T47D (cell line): ENCODE measurements at regions not wholly inside any gene's neighbourhood (a gene's known extent, or its start where the extent isn't known, plus 50 kb on each side); places are given as distances from the start of the nearest gene placed in this dataset.

Experiments
- DNase-seq, 2 experiments: peaks; one replicate each; pipeline versions ENCODE4 v3.0.0 to v3.0.0-alpha.2; 2011 to 2012; ENCODE audit warnings: low read depth in 1 of 2, low spot score in 1 of 2
- JUND ChIP-seq: IDR thresholded peaks from 2 replicates; pipeline ENCODE4 v1.6.1; 2012; ENCODE audit warnings: low read depth
- in situ Hi-C: cut with HindIII; loops from 2 replicates; pipeline ENCODE4 v1.10.0; 2016; ENCODE audit warnings: low sequenced_read_pairs, low pct_unique_long_range_greater_than_20kb

DNA sequence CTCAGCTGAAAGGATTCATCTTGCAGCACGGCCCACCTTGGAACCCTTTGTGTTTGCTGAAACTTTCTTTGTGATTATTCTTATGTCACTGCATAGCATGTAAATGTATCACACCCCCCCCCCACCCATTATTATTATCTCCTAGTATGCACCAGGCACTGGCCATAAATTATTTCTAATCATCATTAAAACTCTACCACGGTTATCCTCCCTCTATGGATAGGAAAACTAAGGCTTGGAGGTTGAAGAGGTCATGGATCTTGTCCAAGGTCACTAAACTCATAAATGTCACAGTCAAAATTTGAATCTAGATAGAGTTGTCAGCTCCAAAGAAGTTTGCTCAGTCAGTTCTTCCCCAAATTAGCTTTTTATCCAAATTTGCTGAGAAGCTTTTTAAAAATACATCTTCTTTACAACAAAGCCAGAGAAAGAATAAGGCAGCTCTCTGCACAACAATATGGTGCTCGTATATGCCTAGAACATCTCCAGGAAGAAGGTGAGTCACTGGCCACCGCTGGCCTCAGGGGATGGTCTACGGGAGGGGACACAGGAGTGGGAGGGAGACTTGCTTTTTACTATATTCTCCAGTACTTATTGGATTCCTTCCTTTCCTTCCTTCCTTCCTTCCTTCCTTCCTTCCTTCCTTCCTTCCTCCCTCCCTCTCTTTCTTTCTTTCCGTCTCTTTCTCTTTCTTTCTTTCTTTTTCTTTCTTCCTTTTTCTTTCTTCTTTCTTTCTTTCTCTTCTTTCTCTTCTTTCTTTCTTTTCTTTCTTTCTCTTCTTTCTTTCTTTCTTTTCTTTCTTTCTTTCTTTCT lies 134.5 kb downstream of the VEGFA start:
- in situ Hi-C loops: no loop called here
- DNase-seq: no peak
- no peak for TF ChIP-seq JUND

DNA sequence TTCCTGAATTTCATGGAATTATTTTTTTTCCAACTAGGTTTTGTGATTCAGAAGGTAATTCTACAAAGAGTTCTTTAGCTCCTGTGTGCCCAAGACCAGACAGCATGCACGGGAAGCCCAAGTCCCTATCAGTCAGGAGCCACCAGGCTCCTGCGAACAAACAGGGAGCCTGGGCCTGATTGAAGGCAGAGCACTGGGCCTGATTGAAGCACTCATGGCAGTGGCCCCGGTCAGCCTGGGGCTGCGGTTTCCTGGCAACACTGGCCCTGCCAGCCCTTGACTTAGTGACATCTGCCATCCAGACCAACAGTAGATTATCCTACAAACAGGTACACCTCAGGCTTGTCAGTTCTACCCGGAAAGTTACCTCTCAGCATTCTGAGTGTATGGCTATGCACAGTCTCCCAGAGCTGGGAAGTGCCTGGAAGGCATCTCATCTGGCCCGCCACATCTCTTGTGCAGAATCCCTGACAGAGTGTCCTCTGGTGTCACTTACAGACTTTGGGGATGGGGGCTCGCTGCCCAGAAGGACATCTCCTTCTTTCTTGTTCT lies 133.8 kb downstream of the VEGFA start:
- no peak for DNase-seq
- in situ Hi-C loops: no loop called here
- TF ChIP-seq JUND: no peak

GRCh38 chr6:43901733-43902230 lies 131.8 kb downstream of the VEGFA start:
- in situ Hi-C loops: no loop called here
- no peak for DNase-seq
- no peak for TF ChIP-seq JUND

- TF ChIP-seq JUND: no peak
- in situ Hi-C loops: no loop called here
- no peak for DNase-seq
Observed at GRCh38 chr6:43900916-43901732, 131.1 kb downstream of the VEGFA start.

DNA sequence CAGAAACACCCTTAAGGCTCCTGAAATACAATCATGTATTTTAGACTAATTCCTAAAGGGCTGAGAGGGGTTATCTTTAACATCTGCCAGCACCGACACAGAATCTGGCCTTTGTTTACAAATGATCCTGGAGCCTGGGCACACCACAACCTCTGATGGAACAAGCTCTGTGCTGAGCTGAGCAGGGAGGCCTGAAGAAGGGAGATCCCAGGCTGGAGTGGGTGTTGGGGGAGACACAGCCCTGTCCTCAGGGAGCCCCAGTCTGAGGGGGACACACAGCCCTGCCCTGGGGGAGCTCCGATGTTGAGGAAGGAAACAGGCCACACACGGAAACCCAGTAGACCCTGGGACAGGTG lies 130.5 kb downstream of the VEGFA start:
- DNase-seq: no peak
- TF ChIP-seq JUND: no peak
- in situ Hi-C loops: no loop called here

GRCh38 chr6:43899830-43900229 lies 129.8 kb downstream of the VEGFA start:
- TF ChIP-seq JUND: no peak
- no peak for DNase-seq
- in situ Hi-C loops: no loop called here

DNA sequence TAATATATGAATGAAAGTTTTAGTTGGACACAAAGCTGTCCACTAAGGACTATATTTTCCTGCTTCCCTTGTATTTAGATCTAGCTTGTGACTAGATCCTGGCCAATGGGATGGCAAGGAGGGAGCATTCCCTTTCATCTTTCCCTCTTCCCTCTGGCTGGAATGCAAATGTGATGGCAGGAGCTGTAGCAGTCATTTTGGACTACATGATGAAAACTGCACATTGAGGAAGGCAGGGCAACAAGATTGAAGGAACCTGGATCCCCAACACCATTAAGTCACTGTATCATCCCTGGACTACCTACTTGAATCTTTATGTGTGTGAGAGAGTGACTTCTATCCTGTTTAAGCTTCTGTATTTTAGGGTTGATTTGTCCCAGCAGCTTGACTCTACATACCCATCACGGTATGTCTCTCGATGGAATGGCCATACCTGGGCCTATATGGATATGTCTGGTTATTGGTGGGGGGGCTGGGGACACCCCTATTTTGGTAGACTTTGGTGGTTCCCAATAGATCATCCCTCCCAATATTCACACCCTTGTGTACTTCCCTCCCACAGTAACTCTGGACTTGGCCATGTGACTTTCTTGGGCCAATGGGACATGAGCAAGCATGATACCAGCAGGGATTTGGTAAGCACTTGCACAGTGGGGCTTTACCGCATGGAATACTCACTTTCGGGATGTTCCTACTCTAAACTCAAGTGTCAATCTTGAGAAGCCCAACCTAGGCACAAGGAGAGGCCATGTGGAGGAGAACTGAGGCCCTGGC lies 128.5 kb downstream of the VEGFA start:
- TF ChIP-seq JUND: no peak
- in situ Hi-C loops: no loop called here
- DNase-seq: no peak

- no peak for TF ChIP-seq JUND
- in situ Hi-C loops: no loop called here
- DNase-seq: no peak
Observed at GRCh38 chr6:43897571-43898302, 127.7 kb downstream of the VEGFA start.

GRCh38 chr6:43896329-43897255 lies 126.6 kb downstream of the VEGFA start:
- TF ChIP-seq JUND: no peak
- in situ Hi-C loops: no loop called here
- no peak for DNase-seq

- no peak for TF ChIP-seq JUND
- in situ Hi-C loops: no loop called here
- DNase-seq: no peak
Observed at GRCh38 chr6:43895656-43896328, 125.8 kb downstream of the VEGFA start.
